ENCODE measurements at regions not wholly inside any gene's neighbourhood (a gene's known extent, or its start where the extent isn't known, plus 50 kb on each side); places are given as distances from the start of the nearest gene placed in this dataset.
"Not testable (repeated sequence)": the region's sequence is repeated elsewhere in the genome, so short reads cannot be mapped to it uniquely, and the experiment has no call there.

DNA sequence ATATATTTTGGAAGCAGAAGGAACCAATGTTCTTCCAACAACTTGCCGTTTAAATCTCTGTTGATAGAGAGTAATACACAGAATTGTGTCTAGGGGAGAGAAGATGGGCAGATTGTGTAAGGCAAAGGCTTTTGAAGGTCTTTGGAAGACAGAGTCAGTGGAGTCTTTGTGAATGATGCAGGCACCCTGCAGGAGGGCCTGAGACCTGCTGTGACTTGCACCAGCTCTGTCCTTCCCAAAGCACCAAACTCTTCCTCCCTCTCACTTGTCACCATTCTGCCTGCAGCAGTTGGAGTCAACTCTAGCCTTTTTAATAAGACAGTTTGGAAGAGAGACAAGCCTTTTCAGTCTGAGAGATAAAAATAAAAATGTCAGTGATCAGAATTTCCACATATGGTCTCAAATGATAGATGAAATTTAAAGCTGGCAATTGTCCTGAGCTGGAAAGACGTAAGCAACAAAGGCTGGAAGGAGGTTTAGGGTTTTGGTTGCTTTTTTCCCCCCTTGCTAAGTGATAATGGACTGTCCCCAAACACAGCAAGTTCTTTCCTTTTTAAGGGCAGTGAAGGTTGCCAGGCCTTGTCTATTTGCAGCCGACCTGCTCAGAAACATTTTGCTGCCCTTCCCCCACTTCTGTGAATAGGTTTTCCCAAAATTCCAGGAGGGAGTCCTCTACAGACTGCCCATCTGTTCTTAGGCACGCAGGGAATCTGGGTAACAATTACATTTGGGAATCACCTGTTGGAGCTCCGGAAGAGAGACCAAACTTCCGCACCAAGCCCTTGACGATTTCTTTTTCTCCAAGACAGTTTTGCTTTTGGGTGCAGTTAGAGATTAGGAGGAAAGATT is 103.0 kb upstream of the NTF3 start:
- DNase-seq = no peak

DNA sequence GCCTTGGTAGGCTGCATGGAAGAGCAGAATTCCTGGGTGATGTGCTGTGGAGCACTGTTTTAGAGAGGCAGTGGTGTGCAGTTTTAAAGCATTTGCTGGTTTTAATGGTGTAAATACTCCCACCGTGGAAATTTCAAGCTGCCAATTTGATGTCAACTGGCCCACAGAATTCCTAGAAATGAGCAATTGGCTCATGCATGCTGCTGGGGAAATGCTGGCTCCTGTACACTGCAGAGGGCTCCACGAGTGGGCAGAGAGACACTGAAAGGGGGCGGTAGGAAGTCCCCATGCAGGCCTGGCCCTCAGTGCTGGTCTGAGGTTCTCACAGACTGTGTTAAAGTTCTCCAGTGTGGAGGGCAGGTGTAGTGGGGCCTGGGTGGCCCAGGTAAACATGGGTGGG is 99.4 kb upstream of the NTF3 start:
- no peak for DNase-seq

DNA sequence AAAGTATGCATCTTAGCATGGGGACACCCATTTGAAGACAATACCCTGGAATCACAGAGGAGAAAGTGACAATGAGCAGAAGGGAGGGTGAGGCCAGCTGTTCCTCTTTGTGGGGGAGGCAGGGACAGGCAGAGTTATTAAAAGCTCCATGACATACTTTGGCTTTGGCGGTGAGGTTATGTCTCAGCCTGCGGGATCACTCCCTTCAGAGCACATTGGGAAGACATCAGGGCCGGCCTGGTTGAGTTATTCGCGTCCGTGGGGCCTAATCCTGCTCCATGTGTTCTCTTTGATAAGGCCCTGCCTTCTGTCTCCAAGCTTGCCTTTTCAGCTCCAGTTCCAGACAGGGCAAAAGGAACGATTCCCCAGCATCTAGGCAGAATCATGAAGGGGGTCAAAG is 98.8 kb upstream of the NTF3 start:
- no peak for DNase-seq

DNA sequence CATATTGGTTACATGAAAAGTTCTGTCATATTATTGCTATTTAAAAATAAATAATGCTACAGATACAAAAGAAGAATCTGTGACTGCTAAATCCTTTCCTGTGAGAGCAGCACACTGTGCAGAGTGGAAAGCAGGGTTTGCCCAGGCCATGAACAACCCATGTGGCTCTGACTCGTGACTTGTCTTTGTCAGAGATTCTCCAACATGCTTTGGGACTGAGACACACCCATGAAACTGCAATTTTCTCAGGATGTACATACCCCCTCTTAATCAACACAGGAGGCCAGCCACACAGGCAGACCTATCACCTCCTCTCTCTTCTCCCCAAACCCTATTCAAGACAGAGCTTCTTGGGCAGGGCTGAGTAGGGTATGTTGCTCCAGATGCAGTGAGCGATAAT is 96.8 kb upstream of the NTF3 start:
- no peak for DNase-seq

DNA sequence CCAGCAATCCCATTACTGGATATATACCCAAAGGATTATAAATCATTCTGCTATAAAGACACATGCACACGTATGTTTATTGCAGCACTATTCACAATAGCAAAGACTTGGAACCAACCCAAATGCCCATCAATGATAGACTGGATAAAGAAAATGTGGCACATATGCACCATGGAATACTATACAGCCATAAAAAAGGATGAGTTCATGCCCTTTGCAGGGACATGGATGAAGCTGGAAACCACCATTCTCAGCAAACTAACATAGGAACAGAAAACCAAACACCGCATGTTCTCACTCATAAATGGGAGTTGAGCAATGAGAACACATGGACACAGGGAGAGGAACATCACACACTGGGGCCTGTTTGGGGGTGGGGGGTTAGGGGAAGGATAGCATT is 90.8 kb upstream of the NTF3 start:
- not testable (repeated sequence) for DNase-seq

DNA sequence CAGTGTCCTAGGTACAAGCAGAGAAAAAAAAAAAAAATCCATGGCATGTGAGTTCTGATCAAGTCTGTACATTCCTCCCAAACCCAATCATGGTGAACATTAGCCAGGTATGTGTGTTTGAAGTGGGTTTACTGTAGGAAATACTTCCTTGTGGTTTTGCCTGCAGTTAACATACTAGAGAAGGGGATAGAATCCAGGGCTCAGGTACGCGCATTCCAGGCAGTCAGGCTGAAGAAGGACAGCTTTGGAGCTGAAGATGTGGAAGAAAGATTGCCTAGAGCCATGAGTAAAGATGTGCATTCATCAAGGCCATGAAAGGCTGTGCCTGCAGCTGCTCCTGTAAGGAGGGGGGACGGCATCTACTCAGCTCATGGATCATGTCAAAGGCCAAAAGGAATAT is 88.2 kb upstream of the NTF3 start:
- DNase-seq = no peak

DNA sequence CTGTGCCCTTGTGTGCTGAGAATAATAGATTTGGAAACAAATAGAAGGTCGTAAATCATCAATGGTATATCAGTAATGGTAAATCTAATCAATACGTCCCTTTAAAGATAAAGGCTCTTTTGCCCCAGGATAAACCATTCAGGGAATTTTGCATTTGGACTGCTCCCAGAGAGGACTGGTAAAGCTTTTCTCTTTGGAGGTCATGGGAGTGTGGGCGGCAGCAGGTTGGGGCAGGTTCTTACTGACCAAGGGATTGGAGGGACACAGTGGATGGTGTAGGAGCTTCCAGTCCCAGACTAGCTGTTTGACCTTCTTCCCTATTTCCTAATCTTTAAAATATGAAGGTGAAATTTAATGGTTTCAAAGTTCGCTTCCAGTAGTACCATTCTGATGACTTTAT is 87.8 kb upstream of the NTF3 start:
- DNase-seq = no peak

DNA sequence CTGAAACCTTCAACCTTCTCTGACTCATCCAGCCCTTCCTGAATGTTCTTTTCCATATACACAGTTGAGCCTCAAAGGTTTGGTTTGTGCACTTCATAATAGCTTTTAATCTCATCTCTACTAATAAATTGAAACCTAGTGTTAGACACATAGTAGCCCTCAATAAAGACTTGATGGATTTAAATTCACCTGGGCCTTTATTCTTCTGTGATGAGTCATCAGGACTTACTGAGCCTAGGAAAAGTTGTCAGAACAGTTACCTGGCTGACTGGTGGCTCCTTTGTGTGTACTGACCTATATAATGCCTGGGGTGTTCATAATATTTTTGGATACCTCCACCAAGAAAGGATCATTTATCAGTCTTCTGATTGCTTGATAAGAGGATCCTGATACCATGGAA is 86.4 kb upstream of the NTF3 start:
- DNase-seq = no peak

DNA sequence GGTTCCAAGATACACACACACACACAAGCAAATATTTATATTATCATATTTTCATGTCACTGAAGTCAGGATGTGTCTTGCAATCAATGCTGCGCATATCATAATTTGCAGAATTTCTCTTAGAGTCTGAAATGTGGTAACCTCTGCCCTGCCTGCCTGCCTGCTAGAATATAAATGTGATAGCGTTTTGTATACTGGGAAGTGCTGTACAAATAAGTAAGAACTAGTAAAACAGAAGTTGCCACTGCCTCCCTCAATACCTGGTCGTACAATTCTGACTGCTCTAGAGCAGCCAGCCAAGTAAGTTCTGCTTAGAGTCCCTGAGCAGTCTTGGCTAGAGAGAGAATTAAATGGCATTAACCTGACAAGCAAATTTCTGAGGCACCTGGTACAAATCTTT is 83.9 kb upstream of the NTF3 start:
- no peak for DNase-seq

DNA sequence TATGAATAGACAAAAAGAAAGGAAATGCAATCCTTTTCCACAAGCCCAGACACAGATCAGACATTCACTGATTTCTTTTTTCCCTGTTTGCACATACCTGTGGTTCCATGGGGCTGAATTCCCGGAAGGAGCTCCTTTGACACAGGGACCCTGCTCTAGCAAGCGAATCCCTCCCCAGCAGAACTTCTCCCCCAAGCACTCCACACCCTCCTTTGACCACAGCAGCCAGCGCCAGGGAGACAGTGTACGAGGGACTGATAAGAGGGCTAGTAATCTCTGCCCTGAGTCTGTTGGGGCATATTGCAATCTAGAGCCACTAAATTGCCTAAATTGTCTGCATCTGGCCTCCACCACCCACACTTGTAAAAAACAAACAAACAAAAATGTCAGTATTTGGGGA is 83.4 kb upstream of the NTF3 start:
- DNase-seq = no peak

DNA sequence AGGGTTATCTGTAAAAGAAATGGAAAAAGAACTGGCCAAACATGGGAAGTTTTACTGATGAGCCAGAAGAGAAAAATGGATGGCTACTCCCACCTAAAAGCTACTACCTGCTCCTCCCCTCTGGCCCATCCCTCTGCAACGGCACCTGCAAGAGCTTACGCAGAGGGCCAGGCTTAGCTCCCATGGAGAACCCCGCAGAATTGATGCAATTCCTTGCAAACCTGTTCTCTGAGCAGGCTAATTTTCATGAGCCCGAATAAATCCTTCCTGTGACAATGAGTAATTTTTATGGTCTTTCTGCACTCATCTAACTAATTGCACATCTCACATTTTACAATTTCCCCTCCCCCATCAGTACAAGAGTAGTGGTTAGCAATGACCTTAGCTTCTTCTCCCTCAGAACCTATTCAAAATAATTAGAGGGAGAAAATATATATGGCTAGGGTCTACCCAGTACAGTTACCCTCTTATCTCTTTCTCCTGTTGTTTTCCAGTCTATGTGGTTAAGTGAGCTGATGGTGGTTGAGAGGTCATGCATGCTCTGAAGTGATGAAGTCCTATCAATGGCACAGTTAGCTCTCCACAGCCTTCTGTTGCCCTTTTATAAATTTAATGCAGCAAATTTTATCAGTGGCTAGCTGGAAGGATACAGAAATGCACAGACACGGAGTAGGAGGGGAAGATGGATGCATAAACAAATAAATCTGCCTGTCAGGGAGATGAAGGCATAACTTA is 67.7 kb upstream of the NTF3 start:
- no peak for DNase-seq

DNA sequence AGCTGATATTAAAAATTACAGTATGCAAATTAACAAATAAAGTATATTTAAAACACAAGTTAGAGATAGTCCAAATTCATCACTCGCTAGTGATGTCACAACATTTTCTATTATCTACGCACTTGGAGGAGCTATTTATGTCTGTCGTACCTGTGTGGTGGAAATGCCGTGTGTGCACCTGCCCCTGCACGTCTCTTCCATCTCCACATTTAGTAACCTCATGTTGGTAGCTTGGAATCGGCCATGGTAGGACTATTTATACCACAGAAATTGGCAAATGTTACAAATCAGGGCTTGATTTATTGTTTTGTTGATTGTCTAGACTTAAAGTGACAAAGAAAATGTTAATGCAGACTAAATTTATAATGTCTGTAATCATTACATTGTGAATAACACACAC is 62.6 kb upstream of the NTF3 start:
- DNase-seq = no peak

DNA sequence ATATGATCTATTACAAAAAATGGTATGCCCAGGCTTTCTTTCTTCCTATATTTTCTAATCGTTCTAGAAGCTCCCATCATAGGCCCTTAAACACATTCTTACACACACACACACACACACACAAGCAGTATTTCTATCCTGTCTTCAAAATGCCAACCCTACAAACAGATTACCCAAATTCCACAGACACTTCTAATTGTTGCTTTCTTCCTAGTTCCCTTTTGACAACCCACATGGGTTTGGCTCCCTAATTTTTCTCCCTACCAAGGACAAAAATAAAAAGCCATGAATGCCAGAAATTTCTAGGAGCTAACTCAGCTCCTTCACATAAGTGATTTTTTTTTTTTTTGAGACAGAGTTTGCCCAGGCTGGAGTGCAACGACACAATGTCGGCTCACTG is 60.3 kb upstream of the NTF3 start:
- DNase-seq = no peak

DNA sequence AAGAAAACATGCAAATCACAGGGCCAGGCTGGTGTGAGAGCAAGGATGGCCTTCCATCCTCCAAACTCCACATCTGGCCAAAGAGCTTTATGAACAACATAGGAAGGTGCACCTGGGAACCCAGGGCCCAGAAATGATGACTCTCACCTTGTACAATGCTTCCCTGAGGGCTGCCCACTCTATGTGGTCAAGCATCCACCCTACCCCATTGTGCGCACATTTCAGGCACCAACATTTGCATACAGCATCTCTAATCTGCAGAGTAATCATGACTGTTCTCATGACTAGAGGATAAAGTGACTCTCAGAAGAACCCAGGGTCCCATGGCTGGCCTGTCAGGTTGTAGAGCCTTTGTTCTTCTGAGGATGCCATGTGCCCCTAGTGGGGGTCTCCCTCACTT is 57.2 kb upstream of the NTF3 start:
- DNase-seq = no peak

DNA sequence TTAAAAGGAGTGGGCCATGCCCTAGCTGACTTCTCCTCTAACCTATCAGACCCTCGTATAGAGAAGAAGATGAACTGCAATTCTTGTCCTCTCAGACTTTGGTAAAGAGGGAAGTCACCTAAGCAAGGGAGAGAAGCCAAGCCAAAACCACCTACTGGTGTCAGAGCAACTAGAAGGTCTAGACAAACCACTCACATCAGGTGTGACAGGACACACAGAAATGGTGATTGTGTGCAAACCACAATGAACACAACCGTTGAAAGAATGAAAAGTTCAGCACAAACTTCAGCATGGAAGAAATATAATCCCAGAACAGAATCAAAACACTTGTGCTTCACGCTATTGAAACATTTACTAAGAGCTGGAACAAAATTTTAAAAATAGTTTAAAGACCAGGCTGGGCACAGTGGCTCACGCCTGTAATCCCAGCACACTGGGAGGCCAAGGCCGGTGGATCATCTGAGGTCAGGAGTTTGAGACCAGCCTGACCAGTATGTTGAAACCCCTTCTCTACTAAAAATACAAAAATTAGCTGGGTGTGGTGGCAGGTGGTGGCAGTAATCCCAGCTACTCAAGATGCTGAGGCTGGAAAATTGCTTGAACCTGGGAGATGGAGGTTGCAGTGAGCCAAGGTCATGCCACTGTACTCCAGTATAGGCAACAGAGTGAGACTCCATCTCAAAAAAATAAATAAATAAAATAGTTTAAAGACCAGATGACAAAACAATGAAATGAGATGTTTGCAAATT is 56.2 kb upstream of the NTF3 start:
- no peak for DNase-seq

DNA sequence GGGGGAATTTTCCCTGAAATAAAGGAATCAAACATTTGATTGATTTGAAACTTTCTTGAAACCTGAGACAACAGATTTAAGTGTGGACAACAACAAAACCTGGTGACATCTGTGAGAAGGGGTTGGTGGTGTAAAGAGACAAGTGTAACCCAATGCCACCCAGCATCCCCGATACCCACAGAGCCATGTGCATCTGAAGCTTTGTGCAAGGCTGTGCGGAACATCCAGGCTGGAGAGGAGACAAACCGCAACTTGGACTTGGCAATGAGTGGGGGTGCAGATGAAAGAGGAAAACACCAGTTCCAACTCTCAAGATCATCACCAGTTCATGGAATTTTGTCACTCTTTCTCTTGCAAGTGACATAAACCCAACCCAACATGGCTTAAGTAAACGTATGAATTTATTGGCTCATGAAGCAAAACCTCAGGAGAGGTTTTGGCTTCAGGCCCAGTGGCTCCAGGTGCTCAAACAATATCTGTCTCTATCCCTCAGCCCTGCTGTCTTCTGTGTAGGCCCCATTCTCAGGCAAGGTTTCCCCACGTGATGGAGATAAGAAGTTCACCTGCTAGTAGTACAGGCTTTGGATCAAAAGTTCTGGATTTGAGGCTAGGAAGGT is 55.2 kb upstream of the NTF3 start:
- DNase-seq = peak; percentile 99

DNA sequence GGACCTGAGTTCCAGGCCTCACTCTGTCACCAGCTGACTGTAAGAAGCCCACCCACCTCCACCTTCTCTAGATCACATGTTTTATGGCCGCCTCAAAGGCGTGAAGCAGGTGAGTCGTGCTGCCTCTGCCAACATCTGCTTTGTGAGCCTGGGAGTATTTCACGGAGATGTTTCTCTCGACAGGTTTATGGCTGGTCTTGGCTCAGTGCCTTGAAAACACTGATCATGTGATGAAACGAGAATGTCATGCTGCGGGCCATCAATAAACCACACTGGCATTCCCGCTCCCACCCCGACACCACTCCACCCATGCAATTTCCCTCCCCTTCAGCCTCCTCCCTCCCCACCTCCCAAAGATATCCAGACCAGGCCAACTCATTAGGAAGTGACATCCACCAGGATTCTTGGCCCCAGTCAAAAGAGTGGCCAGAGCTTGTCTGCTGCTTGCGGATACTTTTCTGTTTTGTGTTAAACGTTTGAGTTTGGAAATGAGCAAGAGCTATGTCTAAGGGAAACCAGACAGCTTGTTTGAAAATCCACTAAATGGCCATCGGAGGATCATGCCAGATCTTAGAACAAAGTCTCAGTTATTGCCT is 53.8 kb upstream of the NTF3 start:
- DNase-seq = peak; percentile 86

DNA sequence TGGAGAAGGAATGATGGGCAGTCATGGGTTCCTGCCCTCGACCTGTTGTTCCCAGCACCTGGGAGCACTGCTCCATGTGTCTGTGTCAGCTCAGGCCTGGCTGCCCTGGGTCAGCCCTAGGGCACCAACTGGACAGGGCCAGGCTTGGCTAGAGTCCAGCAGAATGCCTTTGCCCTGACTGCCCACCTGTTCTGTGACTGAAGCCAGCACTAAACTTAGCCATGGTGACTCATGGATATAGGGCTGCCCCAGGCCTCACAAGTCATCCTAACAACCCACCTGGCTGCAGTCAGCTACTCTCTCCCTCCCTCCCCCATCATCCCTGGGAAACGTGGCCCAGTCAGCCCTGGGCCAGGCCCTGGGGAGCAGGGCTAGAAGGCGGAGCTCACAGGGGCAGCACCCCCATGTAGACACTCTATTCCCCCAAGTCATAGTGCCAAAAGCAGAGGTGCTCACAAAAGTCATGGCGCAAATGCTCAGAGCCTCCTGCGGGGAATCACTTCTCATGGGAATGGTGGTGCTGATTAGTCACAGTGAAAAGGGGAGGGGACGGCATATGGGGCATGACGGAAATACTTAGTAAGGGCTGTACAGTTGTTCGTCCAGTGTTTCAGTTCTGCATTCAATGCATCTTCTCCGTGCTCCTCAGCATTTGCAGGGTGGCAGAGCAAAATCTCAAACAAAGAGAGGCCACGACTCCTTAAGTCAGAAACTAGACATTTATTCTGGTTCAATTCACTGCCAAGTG is 52.0 kb upstream of the NTF3 start:
- DNase-seq = no peak
